WI38 (cell line): ENCODE measurements at regions not wholly inside any gene's neighbourhood (a gene's known extent, or its start where the extent isn't known, plus 50 kb on each side); places are given as distances from the start of the nearest gene placed in this dataset.

Experiments
- H3K4me3 ChIP-seq: 2 replicates; pipeline ENCODE4 v1.5.1; 2011; ENCODE audit warnings: low read depth, mild to moderate bottlenecking, control low read depth, low read length
- TF ChIP-seq, protein P1 (sequence below): IDR thresholded peaks from 2 replicates; pipeline ENCODE4 v1.5.1; 2012; ENCODE audit warnings: low read depth, mild to moderate bottlenecking, control low read depth, low read length

DNA sequence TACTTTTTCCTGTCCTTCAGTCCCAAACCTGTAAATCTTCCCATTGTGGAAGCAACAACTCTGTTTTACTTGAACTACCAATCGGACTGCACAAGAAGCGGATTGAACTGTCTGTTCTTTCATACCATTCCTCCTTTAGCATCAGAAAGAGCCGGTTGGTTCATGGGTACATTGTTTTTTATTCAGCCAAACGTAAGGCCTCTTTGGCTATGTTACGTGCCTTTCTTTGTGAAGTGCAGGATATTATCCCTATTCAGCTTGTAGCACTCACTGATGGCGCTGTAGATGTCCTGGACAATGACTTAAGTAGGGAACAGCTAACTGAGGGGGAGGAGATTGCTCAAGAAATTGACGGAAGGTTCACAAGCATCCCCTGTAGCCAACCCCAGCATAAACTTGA, 60.3 kb downstream of the ARHGAP35 start:
- H3K4me3 ChIP-seq: no peak overlapping the region
- TF ChIP-seq, protein P1, sequence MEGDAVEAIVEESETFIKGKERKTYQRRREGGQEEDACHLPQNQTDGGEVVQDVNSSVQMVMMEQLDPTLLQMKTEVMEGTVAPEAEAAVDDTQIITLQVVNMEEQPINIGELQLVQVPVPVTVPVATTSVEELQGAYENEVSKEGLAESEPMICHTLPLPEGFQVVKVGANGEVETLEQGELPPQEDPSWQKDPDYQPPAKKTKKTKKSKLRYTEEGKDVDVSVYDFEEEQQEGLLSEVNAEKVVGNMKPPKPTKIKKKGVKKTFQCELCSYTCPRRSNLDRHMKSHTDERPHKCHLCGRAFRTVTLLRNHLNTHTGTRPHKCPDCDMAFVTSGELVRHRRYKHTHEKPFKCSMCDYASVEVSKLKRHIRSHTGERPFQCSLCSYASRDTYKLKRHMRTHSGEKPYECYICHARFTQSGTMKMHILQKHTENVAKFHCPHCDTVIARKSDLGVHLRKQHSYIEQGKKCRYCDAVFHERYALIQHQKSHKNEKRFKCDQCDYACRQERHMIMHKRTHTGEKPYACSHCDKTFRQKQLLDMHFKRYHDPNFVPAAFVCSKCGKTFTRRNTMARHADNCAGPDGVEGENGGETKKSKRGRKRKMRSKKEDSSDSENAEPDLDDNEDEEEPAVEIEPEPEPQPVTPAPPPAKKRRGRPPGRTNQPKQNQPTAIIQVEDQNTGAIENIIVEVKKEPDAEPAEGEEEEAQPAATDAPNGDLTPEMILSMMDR: no peak

DNA sequence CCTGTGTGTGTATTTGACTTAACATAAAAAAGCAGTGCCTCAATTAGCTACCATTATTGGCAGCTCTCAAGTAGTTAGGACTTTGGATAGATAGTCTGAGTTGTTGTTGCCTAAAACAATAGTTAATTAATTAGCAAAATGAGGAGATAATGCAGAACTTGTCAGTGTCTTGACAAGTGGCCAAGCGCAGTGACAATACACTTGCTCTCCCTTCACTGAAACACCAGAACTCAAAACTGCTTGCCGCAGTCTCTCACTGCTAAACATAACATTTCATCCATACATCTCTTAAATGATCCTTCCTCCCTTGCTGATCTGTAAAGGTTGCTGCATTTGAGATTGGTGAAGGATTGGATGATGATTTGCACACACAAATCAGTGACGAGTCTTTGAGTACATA, 61.7 kb downstream of the ARHGAP35 start:
- TF ChIP-seq, protein P1: no peak
- H3K4me3 ChIP-seq: no peak overlapping the region

DNA sequence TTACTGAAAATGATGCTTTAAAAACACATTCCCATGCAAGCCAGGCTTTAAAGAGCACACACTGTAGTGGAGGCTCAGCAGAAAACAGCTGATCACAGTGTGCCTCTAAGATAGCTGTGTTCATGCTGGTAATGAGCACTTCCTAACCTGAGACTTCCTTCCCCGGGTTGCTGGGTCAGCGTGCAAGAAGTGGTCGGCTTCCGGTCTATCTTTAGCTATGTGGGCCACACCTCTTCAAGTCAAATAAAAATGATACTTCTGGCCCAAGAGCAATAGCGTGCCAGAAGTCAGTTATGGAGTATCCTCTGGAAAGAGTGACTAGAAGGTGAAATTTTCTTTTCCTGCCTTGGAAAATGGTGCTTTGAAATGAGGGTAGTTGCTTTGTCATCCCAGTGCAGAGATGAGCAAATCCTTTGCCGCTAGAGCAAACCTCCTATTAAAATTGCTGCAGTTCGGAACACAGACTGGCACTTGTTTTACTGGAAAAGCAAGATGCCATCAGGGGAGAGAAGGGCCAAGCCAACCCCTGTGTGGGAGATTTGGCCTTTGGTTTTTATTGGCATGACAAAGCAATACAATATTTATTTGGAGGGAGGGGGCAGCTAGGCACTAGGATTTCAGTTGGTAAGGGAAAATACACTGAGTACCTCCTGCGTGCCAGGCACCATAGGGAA, 64.2 kb downstream of the ARHGAP35 start:
- no peak overlapping the region for H3K4me3 ChIP-seq
- TF ChIP-seq, protein P1: no peak

DNA sequence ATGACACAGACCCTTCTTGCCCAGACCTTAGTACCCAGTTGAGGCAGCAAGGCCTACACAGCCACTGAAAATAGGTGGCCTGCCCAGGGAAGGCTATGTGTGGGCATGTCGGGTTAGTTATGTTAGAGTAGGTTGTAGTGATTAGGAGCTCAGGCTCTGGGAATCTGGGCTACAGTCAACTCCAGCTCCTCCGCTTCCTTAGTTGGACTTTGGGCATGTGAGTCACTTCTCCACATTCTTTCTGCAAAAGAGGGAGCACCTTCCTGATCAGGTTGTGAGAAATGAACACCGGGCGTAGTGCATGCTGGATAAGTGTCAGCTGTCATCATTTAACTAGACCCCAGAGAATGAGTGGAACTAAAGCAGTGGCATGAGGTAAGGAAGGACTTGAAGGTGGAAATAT, 64.8 kb downstream of the ARHGAP35 start:
- H3K4me3 ChIP-seq: no peak overlapping the region
- TF ChIP-seq, protein P1: no peak

DNA sequence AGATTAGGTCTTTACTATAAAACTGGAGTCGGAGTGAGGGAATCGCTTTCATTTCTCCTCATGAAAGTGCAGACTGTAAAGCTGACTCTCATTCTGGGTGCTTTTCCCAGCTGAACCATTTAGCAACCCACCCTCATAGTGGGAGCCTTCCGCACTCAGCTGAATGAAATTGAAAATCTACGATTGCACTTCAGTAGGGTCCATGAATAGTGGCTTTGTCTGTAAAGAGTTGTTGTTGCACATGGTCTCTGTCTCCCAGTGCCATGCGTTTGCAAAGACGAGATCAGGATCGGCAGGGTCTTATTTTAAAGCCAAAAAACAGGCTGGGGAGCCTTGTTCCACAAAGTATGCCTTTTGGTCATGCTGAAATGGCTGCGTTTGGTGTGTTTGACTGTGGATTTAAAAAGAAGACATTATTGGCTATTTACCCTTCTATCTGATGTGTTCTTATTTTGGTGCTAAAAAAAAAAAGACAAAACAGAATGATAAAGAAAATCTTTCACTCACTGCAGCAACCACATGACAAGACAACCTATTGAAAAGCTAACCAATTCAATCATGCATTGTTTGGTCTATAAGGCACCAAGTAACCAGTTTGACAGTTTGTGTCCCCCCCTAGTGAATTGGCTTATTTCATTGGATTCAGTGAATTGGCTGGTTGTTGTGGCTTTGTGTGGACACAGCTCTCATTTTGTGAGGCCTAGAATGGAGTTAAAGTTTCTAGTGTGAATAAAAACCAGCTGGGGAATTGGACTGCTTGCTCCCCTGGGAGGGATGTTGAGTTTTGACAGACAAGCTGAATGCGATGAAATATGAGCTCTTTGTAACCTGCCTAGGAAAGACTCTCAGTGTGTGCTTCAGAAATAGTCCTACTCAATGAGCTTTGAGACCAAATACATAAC, 65.6 kb downstream of the ARHGAP35 start:
- no peak overlapping the region for H3K4me3 ChIP-seq

DNA sequence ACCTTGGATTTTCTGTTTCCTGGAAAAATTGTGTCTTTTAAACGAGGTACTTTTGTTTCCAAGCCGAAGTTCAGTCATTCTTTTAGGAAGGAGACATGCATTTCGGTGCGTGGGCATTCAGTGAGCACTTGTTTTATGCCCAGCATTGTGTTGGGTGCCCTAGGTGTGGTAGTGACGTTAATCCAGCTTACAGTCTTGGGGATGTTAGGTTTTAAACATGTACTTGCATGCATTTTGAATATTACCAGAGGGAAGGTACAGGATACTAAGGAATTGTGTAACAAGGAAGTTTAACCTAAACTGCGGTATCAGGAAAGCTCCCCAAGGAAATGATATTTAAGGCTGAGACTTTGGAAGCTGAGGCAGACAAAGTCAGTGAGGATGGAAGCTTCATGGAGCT, 66.3 kb downstream of the ARHGAP35 start:
- TF ChIP-seq, protein P1: no peak
- H3K4me3 ChIP-seq: no peak overlapping the region

More for the DNA sequence above, 65.6 kb downstream of the ARHGAP35 start:
- TF ChIP-seq, protein P1: no peak

DNA sequence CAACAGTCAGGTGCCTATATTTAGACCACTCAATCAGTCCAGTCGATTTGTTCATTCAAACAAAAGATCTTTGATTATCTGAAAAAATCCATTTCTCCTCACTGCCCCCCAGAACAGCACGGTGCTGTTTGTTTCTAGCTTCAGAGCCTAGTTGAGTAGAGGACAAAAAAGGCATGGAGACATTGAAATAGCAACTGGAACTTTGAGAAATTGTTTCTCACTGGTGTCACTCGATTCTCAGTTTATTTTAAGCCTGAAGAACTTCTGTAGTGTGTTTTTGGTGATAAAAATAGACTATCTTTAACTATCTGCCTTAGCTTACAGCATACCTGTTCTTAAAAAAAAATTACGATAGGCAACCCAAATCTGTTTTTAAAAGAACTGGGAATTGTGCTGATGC, 67.1 kb downstream of the ARHGAP35 start:
- no peak overlapping the region for H3K4me3 ChIP-seq
- TF ChIP-seq, protein P1: no peak
